CMK (cell line): ENCODE measurements at regions not wholly inside any gene's neighbourhood (a gene's known extent, or its start where the extent isn't known, plus 50 kb on each side); places are given as distances from the start of the nearest gene placed in this dataset.
"Not testable (repeated sequence)": the region's sequence is repeated elsewhere in the genome, so short reads cannot be mapped to it uniquely, and the experiment has no call there.

Experiments used
- DNase-seq: peaks from one replicate; pipeline ENCODE4 v3.0.0-alpha.2; 2010; ENCODE audit warnings: low read depth

DNA sequence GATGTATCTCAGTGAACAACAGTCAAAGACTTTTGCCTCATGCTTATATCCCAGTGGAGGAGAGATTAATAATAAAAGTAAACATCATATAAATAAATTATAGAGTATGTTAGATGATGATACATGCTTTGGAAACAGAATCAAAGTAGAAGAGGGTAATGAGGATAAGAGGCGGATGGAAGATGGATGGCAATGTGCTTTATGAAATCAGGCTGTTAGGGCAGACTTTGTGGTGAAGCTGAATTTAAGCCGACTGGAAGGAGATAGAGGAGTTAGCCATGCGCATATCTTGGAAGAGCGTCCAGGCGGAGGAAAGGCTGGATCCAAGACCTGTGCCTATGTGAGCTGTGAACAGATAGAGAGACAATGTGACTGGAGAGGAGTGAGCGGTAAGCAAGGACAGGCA, 74.9 kb upstream of the GUCY1A1 start:
- no peak for DNase-seq

DNA sequence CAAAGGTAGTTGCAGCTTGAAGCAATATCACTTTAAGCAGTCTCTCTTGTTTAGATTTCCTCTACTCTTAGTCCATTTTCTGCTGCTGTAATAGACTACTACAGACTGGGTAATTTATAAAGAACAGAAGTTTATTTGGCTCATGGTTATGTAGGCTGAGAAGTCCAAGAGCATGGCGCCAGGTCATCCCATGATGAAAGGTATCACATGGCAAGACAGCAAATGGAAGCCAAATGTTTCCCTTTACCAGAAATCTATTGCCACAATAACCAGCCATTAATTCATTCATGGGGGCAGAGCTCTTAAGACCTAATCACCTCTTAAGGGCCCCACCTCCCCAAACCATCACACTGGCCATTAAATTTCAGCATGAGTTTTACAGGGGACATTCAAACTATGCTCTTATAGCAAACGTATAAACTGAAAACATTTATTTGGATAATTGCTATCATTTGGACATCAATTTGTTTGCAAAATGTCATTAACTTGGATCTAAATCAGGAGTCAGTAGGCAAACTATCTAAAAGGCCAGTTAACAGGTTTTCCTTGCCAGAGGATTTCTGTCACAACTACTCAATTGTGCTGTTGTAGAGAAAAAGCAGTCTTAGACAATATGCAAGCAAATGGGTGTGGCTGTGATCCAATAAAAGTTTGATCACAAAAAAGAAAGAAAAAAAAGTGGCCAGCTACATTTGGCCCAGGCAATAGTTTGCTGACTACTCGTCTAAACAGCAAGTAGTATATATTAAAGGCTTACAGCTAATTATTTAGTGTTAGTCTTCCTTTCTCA, 75.7 kb upstream of the GUCY1A1 start:
- no peak for DNase-seq

GRCh38 chr4:155588437-155588836, 78.2 kb upstream of the GUCY1A1 start:
- DNase-seq, result no peak

- no peak for DNase-seq
These were observed 78.9 kb upstream of the GUCY1A1 start for GRCh38 chr4:155587766-155588165.

DNA sequence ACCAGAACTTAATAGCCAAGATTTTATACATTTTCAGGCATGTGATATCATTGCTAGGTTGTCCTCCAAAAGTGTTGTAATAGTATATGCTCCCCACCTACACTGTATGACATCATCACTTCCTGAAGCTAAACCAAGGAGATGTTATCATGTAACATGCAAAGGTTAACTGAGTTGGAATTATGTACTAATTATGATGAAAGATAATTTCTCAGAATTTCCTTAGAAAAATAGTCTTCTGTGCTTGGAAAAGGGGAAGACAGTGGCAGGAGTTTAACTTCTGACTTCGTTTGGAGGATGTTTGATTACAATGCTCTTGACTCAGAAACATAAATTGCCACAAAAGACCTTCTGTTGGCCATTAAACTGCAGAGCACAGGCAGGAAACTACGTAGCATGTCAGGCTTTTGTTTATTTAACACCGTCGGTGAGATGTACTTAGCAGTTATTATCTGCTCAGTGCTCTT, 83.6 kb upstream of the GUCY1A1 start:
- DNase-seq, result no peak

DNA sequence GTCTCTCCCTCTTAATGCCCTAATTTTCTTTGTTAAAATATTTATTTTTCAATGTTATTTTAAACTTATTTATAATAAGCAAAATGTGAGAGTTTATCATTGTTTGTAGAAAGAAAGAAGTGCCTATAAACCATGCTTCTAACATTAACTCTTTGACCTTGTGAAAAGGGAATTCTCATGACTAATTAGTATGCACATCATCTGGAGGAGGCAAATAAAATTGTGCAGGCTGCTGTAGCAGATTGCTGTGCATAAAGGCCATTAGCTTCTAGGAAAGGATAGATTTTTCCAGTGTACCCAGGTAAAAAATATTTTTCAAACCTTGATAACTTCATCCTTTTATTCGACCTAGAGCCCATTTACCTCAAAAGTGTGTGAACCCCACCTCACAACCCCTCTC, 84.6 kb upstream of the GUCY1A1 start:
- DNase-seq, result no peak

- DNase-seq, result no peak
These were observed 87.8 kb upstream of the GUCY1A1 start for GRCh38 chr4:155578726-155579370.

DNA sequence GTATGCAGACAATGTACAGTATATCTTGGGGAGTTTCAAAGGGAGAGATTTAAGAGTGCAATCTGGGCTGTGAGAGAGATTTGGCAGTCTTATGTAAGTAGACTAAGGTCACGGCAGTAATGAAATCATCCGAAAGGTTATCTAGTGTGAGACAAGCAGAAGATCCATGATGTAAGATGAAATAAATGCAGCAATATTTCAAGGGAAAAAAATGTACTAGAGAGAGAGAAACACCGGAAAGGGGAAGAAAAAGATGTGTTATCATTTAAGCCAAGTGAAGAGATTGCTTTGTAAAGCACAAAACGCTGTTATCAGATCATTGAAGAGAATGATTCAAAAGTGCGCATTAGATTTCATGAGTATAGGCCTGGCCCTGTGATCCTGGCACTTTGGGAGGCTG, 88.4 kb upstream of the GUCY1A1 start:
- no peak for DNase-seq

DNA sequence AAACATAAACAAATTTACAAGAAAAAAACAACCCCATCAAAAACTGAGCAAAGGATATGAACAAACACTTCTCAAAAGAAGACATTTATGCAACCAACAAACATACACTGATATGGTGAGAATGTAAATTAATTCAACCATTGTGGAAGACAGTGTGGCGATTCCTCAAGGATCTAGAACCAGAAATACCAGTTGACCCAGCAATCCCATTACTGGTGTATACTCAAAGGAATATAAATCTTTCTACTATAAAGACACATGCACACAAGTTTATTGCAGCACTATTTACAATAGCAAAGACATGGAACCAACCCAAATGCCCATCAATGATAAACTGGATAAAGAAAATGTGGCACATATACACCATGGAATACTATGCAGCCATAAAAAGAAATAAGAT, 92.3 kb upstream of the GUCY1A1 start:
- not testable (repeated sequence) for DNase-seq

DNA sequence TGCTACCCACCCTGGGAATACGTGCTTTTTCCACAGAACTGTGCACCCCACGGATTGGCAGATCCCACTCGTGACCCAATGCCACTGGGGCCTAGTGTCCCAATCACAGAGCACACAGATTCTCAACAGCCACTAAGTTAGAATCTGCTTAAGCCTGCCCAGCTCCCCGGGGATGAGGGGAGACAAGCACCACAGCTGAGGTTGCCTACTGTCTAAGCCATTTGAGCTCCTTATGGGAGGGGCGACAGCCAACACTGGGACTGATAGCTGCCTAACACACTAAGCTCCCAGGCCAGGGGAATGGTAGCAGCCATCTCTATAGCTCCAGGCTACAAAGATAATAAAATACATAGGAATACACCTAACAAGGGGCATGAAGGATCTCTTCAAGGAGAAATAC, 93.5 kb upstream of the GUCY1A1 start:
- DNase-seq, result no peak

DNA sequence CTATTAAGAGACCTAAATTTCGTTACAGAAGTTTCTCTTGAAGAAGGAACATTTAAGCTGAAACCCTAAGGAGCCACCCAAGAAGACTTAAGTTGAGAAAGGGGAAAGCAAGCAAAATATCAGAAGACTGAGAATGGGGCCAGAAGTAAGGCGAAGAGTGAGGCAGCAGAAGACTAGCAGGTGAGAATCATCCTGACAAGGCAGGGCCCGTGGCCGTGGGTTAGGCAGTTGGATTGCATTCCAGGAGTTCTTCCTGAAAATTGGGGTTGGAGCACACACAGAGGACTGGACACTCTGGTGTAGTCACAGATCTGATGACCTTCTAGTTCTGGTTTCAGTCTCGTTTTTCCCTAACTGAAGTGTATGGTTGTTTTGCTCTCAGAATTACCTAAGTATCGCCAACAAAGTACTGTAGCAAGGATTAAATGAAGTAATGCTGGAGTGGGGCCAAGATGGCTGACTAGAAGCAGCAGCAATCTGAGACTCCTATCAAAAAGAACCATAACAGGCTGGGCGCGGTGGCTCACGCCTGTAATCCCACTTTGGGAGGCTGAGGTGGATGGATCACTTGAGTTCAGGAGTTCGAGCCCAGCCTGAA, 94.4 kb upstream of the GUCY1A1 start:
- no peak for DNase-seq

DNA sequence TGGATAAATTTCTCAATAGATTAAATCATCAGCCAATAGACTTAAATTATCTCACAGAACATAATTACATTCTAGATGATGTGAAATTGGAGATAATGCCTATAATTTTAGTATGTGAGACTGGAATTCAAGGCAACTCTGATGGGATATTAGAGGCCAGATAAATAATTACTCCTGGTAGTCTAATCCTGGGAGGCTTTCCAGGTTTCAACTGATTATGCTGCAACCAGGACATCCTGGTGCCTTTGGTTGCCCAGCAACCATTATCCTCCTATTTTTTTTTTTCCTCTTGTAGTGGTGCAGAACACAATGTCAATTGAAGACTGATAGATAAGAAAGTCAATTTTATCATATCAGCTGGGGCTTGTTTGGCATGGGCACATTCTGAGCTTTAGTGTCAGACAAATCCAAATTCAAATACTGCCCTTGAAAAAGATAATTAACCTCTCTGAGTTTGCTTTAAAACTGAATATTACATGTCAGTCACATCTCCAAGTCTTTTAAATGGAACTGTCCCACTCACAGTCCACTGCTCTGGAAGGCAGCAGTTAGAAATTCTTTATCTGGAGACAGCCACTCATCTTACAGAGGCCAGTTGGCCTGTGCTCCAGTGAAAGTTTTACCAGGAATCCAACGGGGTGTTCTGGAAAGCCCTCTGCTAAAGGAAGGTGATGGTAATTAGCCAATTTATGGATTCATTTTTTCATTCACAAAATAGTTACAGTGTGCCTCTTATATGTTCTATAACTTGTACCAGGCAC, 95.3 kb upstream of the GUCY1A1 start:
- DNase-seq, result no peak

GRCh38 chr4:155570661-155571060, 96.0 kb upstream of the GUCY1A1 start:
- DNase-seq, result no peak

GRCh38 chr4:155569960-155570515, 96.6 kb upstream of the GUCY1A1 start:
- no peak for DNase-seq

GRCh38 chr4:155569471-155569870, 97.2 kb upstream of the GUCY1A1 start:
- DNase-seq, result no peak

GRCh38 chr4:155568641-155569220, 97.9 kb upstream of the GUCY1A1 start:
- DNase-seq, result no peak

GRCh38 chr4:155566354-155566753, 100.3 kb upstream of the GUCY1A1 start:
- no peak for DNase-seq

- DNase-seq, result no peak
These were observed 100.9 kb upstream of the GUCY1A1 start for GRCh38 chr4:155565776-155566175.

GRCh38 chr4:155565330-155565729, 101.3 kb upstream of the GUCY1A1 start:
- DNase-seq, result no peak

GRCh38 chr4:155564880-155565279, 101.8 kb upstream of the GUCY1A1 start:
- DNase-seq, result no peak

DNA sequence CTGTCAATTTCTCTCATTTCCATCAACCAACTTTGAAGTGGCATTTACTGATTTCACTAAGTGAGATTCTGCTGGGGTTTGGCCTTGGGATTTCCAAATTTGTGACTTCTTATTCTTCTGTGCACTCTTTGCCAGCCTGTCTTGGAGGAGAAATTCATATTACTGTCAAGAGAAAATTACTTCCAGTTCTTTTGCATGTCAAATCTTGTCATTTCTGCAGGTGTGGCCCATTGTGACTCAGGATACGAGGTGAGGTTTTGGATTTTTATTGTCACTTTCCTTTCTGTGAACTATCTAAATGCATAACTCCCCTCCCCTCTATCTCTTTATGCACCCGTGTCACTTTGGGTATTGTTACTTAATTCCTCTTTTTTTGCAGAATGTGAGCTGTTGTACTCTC, 102.6 kb upstream of the GUCY1A1 start:
- DNase-seq, result no peak

DNA sequence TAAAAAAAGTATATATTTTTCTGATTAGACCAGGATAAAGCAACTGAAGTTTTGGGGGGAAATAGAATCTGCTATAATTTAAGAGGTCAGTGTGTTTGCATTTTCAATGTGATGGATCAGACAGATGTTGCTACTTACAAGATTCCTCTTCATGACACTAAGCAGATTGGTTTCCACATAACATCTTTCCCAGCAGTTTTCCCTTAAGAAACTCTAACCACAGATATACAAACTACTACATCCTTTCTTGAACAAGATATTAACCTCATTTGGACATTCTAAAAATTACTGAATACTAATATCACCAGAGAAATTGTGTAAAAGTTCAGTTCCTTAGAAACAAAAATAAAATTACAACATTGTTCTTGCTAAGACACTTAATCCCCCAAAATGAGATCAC, 106.7 kb upstream of the GUCY1A1 start:
- DNase-seq, result no peak
